ENCODE measurements at regions not wholly inside any gene's neighbourhood (a gene's known extent, or its start where the extent isn't known, plus 50 kb on each side); places are given as distances from the start of the nearest gene placed in this dataset.

GRCh38 chr3:194880940-194881925, 195.6 kb downstream of the FAM43A start:
- H3K27me3 Mint-ChIP-seq (ENCODE audit: insufficient read depth, low read depth), result peaks cover 8% of the 10 kb centered on the region
- Histone ChIP-seq H2AFZ (replicated peaks) (no peak overlapping the region), H3K9me3 (ENCODE audit: low read depth) (no peaks in the 10 kb centered on the region), H3K9ac (no peak overlapping the region), H3K27ac (no peak overlapping the region), H4K20me1 (ENCODE audit: low read depth) (no peaks in the 10 kb centered on the region), H3K36me3 (no peaks in the 10 kb centered on the region), H3K4me1 (peaks cover 5% of the 10 kb centered on the region), H3K4me2 (no peak overlapping the region), H3F3A (ENCODE audit: low read depth) (no peaks in the 10 kb centered on the region), H3K79me2 (ENCODE audit: low read depth) (no peaks in the 10 kb centered on the region), H3K27me3 (no peaks in the 10 kb centered on the region), H3K4me3 (no peak overlapping the region)
- H3K27ac Mint-ChIP-seq, result no peak overlapping the region
- no peak overlapping the region for H3K4me3 Mint-ChIP-seq
- DNase-seq (ENCODE audit: low spot score), result no peak
- peaks cover 9% of the 10 kb centered on the region for H3K4me1 Mint-ChIP-seq
- no peaks in the 10 kb centered on the region for H3K36me3 Mint-ChIP-seq
- peaks cover 18% of the 10 kb centered on the region for H3K9me3 Mint-ChIP-seq
- no peak for TF ChIP-seq EZH2phosphoT487 (IDR thresholded peaks at IDR 0.05)
- TF ChIP-seq EZH2 (IDR thresholded peaks at IDR 0.05), result no peak
- no peak for TF ChIP-seq CTCF (IDR thresholded peaks at IDR 0.05)

DNA sequence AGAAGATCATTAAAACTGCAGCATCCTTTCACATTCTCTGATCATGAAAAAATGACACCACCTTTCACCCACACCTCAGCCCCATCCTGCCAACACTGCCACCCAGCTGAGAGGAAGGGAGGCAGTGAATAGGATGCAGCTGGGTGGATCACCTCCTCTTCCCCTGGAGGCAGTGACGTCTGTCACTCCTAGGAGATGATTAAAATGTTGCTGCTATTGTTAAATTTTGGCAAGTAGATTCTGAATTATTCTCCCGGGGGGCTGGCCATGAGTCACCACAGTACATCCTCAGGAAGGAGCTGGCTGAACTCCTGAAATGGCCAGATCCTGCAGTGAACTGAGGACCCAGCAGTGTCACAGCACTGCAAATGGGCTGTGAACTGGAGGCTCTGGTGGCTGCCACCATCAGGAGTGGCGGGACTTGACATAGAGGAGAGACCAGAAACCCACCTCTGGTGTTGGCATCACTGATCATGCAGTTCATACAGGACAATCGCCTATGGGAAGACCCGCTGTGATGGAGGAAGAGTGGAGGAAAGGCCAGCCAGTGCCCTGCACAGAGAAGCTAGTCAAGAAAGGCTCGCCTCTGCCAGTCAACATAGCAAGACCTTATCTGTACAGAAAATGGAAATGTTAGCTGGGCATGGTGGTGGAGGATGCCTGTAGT, 199.1 kb downstream of the FAM43A start:
- Mint-ChIP-seq H3K4me1 (peaks cover 2% of the 10 kb centered on the region), H3K4me3 (no peak overlapping the region), H3K9me3 (peaks cover 18% of the 10 kb centered on the region), H3K27ac (no peak overlapping the region), H3K27me3 (ENCODE audit: insufficient read depth, low read depth) (peaks cover 9% of the 10 kb centered on the region), H3K36me3 (no peaks in the 10 kb centered on the region)
- H3K9ac ChIP-seq, result no peak overlapping the region
- no peaks in the 10 kb centered on the region for H3K79me2 ChIP-seq (ENCODE audit: low read depth)
- H2AFZ ChIP-seq (replicated peaks), result no peak overlapping the region
- DNase-seq (ENCODE audit: low spot score), result no peak
- no peaks in the 10 kb centered on the region for H4K20me1 ChIP-seq (ENCODE audit: low read depth)
- H3K27me3 ChIP-seq, result no peaks in the 10 kb centered on the region
- H3F3A ChIP-seq (ENCODE audit: low read depth), result no peaks in the 10 kb centered on the region
- no peaks in the 10 kb centered on the region for H3K36me3 ChIP-seq
- no peak overlapping the region for H3K27ac ChIP-seq
- no peaks in the 10 kb centered on the region for H3K9me3 ChIP-seq (ENCODE audit: low read depth)
- TF ChIP-seq EZH2 (IDR thresholded peaks at IDR 0.05) (no peak), CTCF (IDR thresholded peaks at IDR 0.05) (no peak), EZH2phosphoT487 (IDR thresholded peaks at IDR 0.05) (no peak)
- no peaks in the 10 kb centered on the region for H3K4me1 ChIP-seq
- H3K4me3 ChIP-seq, result no peak overlapping the region
- H3K4me2 ChIP-seq, result no peak overlapping the region

- Histone ChIP-seq H3K4me1 (no peaks in the 10 kb centered on the region), H3F3A (ENCODE audit: low read depth) (no peaks in the 10 kb centered on the region), H4K20me1 (ENCODE audit: low read depth) (no peaks in the 10 kb centered on the region), H3K9ac (no peak overlapping the region), H2AFZ (replicated peaks) (no peak overlapping the region), H3K79me2 (ENCODE audit: low read depth) (no peaks in the 10 kb centered on the region), H3K27me3 (no peaks in the 10 kb centered on the region), H3K36me3 (no peaks in the 10 kb centered on the region), H3K4me3 (no peak overlapping the region), H3K27ac (no peak overlapping the region), H3K4me2 (no peak overlapping the region), H3K9me3 (ENCODE audit: low read depth) (no peaks in the 10 kb centered on the region)
- peaks cover 9% of the 10 kb centered on the region for H3K27me3 Mint-ChIP-seq (ENCODE audit: insufficient read depth, low read depth)
- H3K9me3 Mint-ChIP-seq, result peaks cover 18% of the 10 kb centered on the region
- H3K4me1 Mint-ChIP-seq, result peaks cover 2% of the 10 kb centered on the region
- TF ChIP-seq EZH2phosphoT487 (IDR thresholded peaks at IDR 0.05) (no peak), EZH2 (IDR thresholded peaks at IDR 0.05) (no peak), CTCF (IDR thresholded peaks at IDR 0.05) (no peak)
- H3K4me3 Mint-ChIP-seq, result no peak overlapping the region
- H3K36me3 Mint-ChIP-seq, result no peaks in the 10 kb centered on the region
- DNase-seq (ENCODE audit: low spot score), result no peak
- no peak overlapping the region for H3K27ac Mint-ChIP-seq
Measured at GRCh38 chr3:194885766-194886165, 200.1 kb downstream of the FAM43A start.
